Central memory CD8-positive, alpha-beta T cell (primary cell): ENCODE measurements at regions not wholly inside any gene's neighbourhood (a gene's known extent, or its start where the extent isn't known, plus 50 kb on each side); places are given as distances from the start of the nearest gene placed in this dataset.

Source experiments
- ATAC-seq: fragments of 150-1000 bp; cut with Tn5 transposase; replicated peaks from 2 replicates; pipeline ENCODE4 v1.10.0; 2022; ENCODE audit warnings: mild to moderate bottlenecking, moderate FRiP score, moderate number of reproducible peaks; ENCODE audit not compliant: poor library complexity, severe bottlenecking; ENCODE audit errors: extremely low read depth
- DNase-seq, 2 donors: peaks; one replicate each; pipeline ENCODE4 v3.0.0; 2021; ENCODE audit warnings: low spot score in 2 of 2
- H3K27ac Mint-ChIP-seq: one replicate; pipeline ENCODE4 v1.8.0; 2022; ENCODE audit warnings: low read depth, mild to moderate bottlenecking, moderate library complexity, mixed read lengths
- H3K27me3 Mint-ChIP-seq: one replicate; pipeline ENCODE4 v1.8.0; 2022; ENCODE audit warnings: mixed read lengths
- H3K36me3 Mint-ChIP-seq: one replicate; pipeline ENCODE4 v1.8.0; 2022; ENCODE audit warnings: mild to moderate bottlenecking, moderate library complexity, mixed read lengths; ENCODE audit not compliant: insufficient read depth
- H3K4me1 Mint-ChIP-seq: one replicate; pipeline ENCODE4 v1.8.0; 2022; ENCODE audit warnings: mixed read lengths
- H3K4me3 Mint-ChIP-seq: one replicate; pipeline ENCODE4 v1.8.0; 2022; ENCODE audit warnings: mild to moderate bottlenecking, moderate library complexity, mixed read lengths
- H3K9me3 Mint-ChIP-seq: one replicate; pipeline ENCODE4 v1.8.0; 2022; ENCODE audit warnings: mixed read lengths

DNA sequence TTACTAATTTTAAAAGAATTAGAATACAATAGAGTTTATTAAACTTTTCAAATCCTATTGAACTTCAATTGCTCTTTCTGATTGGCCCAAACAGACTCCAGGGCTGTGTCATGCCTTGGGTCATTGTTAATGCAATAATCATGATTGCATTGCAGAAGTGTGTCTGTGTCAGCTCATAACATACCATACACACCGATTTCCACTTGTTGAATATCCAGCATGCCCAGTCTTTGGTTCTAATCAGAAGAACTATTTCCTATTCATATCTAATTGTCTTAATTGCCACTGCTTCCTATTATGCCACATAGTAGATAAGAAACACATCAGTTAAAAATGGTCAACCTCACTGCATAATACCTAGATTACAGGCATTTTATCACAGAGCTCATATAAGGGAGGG is 106.1 kb upstream of the JAG1 start:
- DNase-seq (no peak), ATAC-seq (no peak)
- H3K27me3 Mint-ChIP-seq, result peaks cover 32% of the 10 kb centered on the region
- no peak overlapping the region for H3K27ac Mint-ChIP-seq
- no peaks in the 10 kb centered on the region for H3K9me3 Mint-ChIP-seq
- no peaks in the 10 kb centered on the region for H3K4me1 Mint-ChIP-seq
- no peaks in the 10 kb centered on the region for H3K36me3 Mint-ChIP-seq
- H3K4me3 Mint-ChIP-seq, result no peak overlapping the region

DNA sequence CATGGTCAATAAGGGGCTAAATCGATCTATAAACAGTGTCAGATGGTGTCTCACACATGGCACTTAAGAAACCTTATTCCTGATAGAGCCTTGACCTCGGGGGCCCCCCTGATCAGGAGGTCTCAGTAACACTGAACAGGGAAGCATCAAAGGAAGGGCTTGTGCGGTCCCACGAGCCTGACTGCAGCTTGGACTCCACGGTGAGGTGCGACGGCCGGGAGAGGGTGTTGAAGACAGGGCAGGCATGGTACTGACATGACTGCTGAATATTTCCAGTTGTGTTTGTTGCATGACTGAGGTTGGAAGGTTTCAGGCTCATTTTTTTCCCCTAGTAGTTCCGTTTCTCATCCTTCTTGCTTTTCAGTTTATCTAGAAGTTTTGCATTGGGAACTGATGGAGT is 107.1 kb upstream of the JAG1 start:
- Mint-ChIP-seq H3K4me3 (no peak overlapping the region), H3K4me1 (no peaks in the 10 kb centered on the region), H3K27me3 (peaks cover 24% of the 10 kb centered on the region), H3K36me3 (no peaks in the 10 kb centered on the region), H3K9me3 (no peaks in the 10 kb centered on the region), H3K27ac (no peak overlapping the region)
- DNase-seq, result no peak
- no peak for ATAC-seq

DNA sequence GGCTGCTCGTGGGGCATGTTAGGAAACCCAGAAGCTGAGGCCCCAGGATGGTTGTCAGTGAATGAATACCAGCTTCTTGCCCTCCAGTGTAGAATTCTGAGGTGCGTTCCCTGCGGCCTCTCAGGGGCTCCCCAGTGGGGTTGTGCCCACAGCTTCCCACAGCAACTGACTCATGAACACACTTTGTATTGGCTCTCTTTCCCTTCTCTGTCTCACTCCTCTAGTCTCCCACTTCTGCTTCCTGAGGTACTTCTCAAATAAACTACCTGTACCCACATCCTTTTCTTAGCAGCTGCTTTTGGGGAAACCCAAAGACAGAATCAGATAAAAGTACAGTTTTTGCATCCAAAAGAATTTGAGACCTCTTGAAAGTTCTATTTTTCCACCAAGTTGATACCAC is 107.7 kb upstream of the JAG1 start:
- no peak overlapping the region for H3K4me3 Mint-ChIP-seq

DNA sequence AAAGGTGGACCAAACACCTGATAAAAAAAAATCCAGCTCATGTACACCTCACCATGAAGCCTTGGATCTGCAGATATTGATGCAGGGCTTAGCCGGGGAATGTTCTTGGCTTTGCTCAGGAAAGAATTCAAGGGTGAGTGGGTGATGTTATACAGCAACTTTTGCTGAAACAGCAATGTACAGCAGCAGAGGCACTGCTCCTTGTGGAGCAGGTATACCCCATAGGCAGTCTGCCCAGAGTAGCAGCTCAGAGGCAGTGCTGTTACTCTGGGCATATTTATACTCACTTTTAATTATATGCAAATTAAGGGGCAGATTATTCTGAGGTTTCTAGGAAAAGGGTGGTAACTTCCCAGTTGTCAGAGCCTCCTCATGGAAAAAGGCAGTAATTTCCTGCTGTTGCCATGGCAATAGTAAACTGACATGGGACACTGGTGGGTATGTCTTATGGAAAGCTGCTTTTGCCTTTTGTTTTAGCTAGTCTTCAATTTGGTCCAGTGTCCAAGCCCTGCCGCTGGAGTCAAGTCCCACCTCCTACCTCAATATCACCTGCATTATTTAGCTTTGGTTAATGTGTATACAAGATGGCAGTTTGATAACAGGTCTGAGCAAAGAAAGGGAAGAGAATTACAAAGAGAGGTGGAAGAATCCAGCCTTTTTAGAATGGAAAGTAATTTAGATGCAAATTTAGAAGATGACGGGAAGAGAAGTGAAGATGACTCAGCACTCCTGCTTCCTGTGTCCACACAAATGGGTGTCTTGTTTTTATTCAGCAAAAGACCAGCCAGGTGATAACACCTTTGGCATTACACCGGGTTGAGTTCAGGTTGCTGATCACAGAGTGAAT is 110.1 kb upstream of the JAG1 start:
- H3K36me3 Mint-ChIP-seq, result no peaks in the 10 kb centered on the region
- DNase-seq, result no peak

More for the DNA sequence above, 107.7 kb upstream of the JAG1 start:
- no peak overlapping the region for H3K27ac Mint-ChIP-seq
- H3K4me1 Mint-ChIP-seq, result no peaks in the 10 kb centered on the region
- ATAC-seq (no peak), DNase-seq (no peak)
- H3K27me3 Mint-ChIP-seq, result peaks cover 24% of the 10 kb centered on the region
- H3K36me3 Mint-ChIP-seq, result no peaks in the 10 kb centered on the region
- H3K9me3 Mint-ChIP-seq, result no peaks in the 10 kb centered on the region

DNA sequence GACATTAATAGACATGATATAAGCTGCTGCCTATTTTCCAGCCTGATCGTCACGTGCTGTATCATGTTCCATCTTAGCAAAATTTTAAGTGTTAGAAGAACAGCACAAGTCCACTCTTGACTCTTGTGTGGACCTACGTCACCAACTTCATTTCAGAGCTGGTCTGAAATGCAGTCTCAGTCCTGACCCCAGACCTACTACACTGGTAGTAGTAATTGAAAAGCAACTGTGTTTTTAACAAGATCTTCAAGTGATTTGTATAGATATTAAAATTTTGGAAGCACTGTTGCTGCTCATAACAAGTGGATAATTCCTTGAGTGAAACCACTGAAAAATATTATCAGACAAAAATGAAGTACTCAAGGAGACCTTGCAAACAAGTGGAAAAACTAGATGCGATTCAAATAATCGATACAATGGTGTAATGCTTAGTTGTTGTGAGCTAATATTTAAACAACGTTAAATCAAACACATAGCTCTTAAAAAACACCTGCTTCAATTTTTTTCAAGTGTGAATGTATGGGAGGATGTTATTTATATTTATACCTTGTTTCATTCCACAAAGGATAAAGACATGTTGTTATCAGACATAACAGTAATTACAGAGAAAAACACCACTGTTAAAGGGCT is 110.9 kb upstream of the JAG1 start:
- DNase-seq (no peak), ATAC-seq (no peak)
- H3K27me3 Mint-ChIP-seq, result peaks cover 24% of the 10 kb centered on the region
- H3K4me3 Mint-ChIP-seq, result no peak overlapping the region
- no peaks in the 10 kb centered on the region for H3K4me1 Mint-ChIP-seq
- H3K27ac Mint-ChIP-seq, result no peak overlapping the region
- H3K9me3 Mint-ChIP-seq, result no peaks in the 10 kb centered on the region
- no peaks in the 10 kb centered on the region for H3K36me3 Mint-ChIP-seq

More for the DNA sequence above, 110.1 kb upstream of the JAG1 start:
- no peak overlapping the region for H3K4me3 Mint-ChIP-seq
- no peak overlapping the region for H3K27ac Mint-ChIP-seq
- ATAC-seq, result no peak
- H3K9me3 Mint-ChIP-seq, result no peaks in the 10 kb centered on the region
- peaks cover 24% of the 10 kb centered on the region for H3K27me3 Mint-ChIP-seq
- H3K4me1 Mint-ChIP-seq, result no peaks in the 10 kb centered on the region

DNA sequence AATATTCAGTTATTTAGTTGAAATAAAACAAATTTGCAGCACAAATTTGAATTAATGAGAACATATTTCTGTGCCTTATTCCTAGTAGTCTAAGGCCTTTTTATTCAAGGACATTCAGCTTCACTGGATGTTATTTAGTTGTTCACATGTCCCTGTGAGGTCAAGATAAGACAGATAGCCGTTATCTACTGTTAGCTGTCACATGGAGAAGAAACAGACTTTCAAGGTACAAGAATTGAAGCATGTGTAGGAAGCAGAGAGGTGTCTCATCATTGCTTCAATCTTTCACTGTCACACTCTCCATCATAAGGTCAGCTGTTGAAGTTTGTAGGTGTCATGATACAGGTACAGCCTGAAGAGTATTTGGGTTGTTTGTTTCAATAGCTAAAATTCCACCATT is 112.9 kb upstream of the JAG1 start:
- no peaks in the 10 kb centered on the region for H3K9me3 Mint-ChIP-seq
- H3K27me3 Mint-ChIP-seq, result peaks cover 24% of the 10 kb centered on the region
- no peak overlapping the region for H3K4me3 Mint-ChIP-seq
- ATAC-seq (no peak), DNase-seq (no peak)
- no peak overlapping the region for H3K27ac Mint-ChIP-seq
- H3K4me1 Mint-ChIP-seq, result no peaks in the 10 kb centered on the region
- H3K36me3 Mint-ChIP-seq, result no peaks in the 10 kb centered on the region

DNA sequence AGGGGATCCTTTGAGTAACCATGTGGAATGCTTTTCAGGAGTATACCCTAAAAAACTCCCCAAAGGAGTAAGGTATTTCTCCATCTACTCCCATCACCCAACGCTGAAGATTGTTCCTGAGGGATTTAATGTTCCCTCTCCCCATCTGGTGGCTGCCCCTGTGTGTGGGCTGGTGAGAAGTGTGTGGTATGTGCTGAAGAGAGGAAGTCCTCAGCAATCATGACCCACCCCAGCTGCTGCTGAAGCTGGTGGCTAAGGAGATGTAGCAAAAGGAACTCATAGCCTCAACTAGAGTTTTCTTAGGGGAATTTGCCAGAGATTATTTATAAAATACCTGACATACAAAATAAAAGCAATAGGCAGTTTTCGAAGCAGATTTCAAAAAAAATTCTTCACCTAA is 114.3 kb upstream of the JAG1 start:
- DNase-seq, result no peak
- no peak for ATAC-seq
- Mint-ChIP-seq H3K9me3 (peaks cover 5% of the 10 kb centered on the region), H3K36me3 (no peaks in the 10 kb centered on the region), H3K4me3 (no peak overlapping the region), H3K27ac (no peak overlapping the region), H3K27me3 (peaks cover 11% of the 10 kb centered on the region), H3K4me1 (no peaks in the 10 kb centered on the region)

DNA sequence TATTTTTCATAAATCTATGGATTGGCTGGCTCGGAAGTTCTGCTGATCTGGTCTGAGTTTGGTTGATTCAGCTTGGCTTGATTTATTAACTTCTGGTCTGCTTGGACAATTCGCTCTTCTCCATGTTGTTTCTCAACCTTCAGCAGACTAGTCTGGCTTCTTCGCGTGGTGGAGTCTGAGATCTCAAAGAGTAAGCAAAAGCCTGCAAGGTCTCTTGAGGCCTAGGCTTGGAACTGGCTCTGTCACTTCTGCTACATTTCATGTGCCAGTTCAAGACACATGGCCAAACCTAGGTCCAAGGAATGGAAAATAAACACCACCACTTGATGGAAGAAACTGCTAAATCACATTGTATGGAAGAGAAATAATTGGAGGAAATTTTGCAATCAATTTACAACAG is 115.1 kb upstream of the JAG1 start:
- ATAC-seq (no peak), DNase-seq (no peak)
- Mint-ChIP-seq H3K27ac (no peak overlapping the region), H3K27me3 (peaks cover 4% of the 10 kb centered on the region), H3K36me3 (no peaks in the 10 kb centered on the region), H3K4me1 (no peaks in the 10 kb centered on the region), H3K9me3 (peaks cover 5% of the 10 kb centered on the region), H3K4me3 (no peak overlapping the region)

DNA sequence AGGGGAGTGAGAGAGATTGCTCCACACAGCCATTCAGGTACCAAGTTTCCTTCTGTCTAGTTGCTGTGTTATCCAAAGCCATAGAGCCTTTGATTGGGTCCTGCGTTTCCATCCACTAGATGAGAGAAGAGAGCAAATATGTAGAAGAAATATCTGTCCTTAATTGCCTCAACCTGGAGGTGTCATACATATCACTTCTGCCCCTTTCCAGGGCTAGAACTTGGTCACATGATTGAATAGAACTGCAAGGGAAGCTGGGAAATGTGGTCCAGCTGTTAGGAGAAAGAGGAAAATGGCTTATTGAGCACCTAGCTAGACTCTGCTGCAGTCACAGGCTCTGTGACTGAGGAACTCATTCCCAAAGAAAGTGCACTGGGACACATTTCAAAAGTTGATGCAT is 115.6 kb upstream of the JAG1 start:
- ATAC-seq (no peak), DNase-seq (no peak)
- Mint-ChIP-seq H3K27me3 (no peaks in the 10 kb centered on the region), H3K27ac (no peak overlapping the region), H3K36me3 (no peaks in the 10 kb centered on the region), H3K4me3 (no peak overlapping the region), H3K9me3 (peaks cover 5% of the 10 kb centered on the region), H3K4me1 (no peaks in the 10 kb centered on the region)

DNA sequence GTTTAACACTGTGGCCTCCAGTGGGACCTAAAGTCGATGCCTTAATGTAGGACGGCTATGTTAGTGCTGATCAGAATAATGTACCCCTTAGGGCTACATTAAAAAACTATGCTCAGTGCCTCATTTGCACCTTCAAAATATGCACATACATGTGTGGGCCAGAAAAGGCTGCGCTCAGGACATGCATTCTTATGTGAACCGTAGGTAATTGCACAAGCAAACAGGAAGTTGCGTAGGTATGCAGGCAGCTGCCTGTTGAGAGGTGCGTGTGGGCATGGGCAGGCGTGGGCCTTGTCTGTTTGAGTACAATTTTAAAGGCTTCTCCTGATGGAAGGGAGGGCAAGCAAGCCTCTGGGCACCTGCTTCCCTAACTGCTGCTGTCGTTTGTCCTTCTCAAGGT is 116.2 kb upstream of the JAG1 start:
- Mint-ChIP-seq H3K9me3 (peaks cover 5% of the 10 kb centered on the region), H3K36me3 (no peaks in the 10 kb centered on the region), H3K27ac (no peak overlapping the region), H3K4me3 (no peak overlapping the region), H3K4me1 (no peaks in the 10 kb centered on the region), H3K27me3 (no peaks in the 10 kb centered on the region)
- DNase-seq (no peak), ATAC-seq (no peak)

DNA sequence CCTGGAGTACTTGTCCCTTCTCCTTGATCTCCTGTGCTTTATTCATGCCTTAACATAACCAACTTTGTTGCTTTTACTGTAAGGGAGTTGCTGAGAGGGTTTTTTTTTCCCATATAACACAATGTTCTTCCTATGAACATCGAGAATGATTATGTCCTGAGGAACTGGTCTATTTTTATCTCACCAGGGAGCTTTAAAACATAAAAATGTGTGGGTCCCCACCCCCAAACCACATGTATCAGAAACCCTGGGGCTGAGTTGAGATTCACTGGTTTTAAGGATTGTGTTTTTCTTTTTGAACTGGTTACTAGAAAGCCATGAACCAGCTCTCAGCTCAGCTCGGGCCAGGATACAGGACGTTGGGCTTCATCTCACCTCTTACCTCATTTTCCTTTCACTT is 118.5 kb upstream of the JAG1 start:
- Mint-ChIP-seq H3K9me3 (peaks cover 5% of the 10 kb centered on the region), H3K27ac (no peak overlapping the region), H3K36me3 (no peaks in the 10 kb centered on the region), H3K4me3 (no peak overlapping the region), H3K27me3 (no peaks in the 10 kb centered on the region), H3K4me1 (no peaks in the 10 kb centered on the region)
- DNase-seq (no peak), ATAC-seq (no peak)

DNA sequence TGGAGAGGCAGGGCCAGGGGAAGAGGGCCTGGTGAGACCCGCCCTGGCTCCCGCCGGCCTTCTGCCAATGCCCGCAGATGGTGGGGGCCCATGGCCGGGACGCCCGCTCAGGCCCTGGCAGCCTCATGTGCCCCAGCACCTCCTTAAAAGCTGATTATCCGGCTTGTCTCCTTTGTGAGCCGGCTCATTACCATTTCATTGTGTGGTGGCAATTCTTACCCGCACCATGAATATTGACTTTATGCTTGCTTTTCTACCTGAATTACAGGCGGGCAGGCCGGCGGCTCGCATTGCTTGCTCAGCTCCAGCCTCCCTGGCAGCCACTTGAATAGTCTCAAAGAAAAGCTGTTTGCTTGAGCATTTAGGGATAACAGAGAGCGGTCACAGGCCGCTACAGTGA is 120.0 kb upstream of the JAG1 start:
- Mint-ChIP-seq H3K9me3 (peaks cover 5% of the 10 kb centered on the region), H3K4me3 (no peak overlapping the region), H3K27me3 (no peaks in the 10 kb centered on the region), H3K4me1 (no peaks in the 10 kb centered on the region), H3K27ac (no peak overlapping the region), H3K36me3 (peaks cover 3% of the 10 kb centered on the region)
- ATAC-seq (no peak), DNase-seq (no peak)

DNA sequence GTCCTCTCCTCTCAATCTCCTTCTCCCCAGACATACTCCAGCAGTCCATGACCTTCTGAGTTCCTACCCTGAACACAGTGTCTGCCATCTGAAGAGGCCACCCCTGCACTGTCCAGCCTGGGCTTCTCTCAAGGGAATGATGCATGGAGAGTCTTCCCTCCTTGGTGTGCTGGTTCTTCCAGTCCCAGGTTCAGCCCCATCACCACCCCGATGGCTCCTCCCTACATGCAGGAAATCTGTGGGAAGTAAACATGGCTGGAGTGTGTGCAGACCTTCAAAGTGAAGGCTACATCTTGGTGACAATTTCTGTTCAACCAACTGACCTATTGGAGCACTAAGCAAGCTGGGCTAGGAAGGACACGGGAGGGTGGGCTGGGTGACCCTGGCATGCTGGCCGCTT is 121.0 kb upstream of the JAG1 start:
- DNase-seq, result no peak
- H3K27me3 Mint-ChIP-seq, result no peaks in the 10 kb centered on the region
- H3K4me1 Mint-ChIP-seq, result no peaks in the 10 kb centered on the region
- ATAC-seq, result no peak
- H3K36me3 Mint-ChIP-seq, result peaks cover 3% of the 10 kb centered on the region
- H3K4me3 Mint-ChIP-seq, result no peak overlapping the region
- no peak overlapping the region for H3K27ac Mint-ChIP-seq
- peaks cover 5% of the 10 kb centered on the region for H3K9me3 Mint-ChIP-seq
